A549 (cell line): ENCODE measurements at regions not wholly inside any gene's neighbourhood (a gene's known extent, or its start where the extent isn't known, plus 50 kb on each side); places are given as distances from the start of the nearest gene placed in this dataset.

Source experiments
- ATAC-seq, 2 experiments: fragments of 200-7000 bp in 1 of 2; fragments of >200 bp in 1 of 2; cut with Nextera tagmentation in 1 of 2; cut with Tn5 transposase in 1 of 2; 3 replicates each; pipeline versions ENCODE4 v1.8.0 to v1.9.1; 2018 to 2020; ENCODE audit warnings: mild to moderate bottlenecking in 1 of 2, moderate library complexity in 1 of 2
- CTCF ChIA-PET: fragments of 300-600 bp; sonication (Branson Sonifier 250); formaldehyde crosslinking; extraction: SDS; loops from one replicate; lab custom pipeline; 2021; ENCODE audit warnings: antibody characterized with exemption, inconsistent platforms; lab: Yijun Ruan, JAX
- POLR2A ChIA-PET: fragments of 350-600 bp; formaldehyde crosslinking; extraction: SDS; loops from one replicate; lab custom pipeline; 2021; ENCODE audit warnings: antibody characterized with exemption, inconsistent platforms; lab: Yijun Ruan, JAX
- DNase-seq, 2 experiments: peaks; one replicate each; pipeline versions ENCODE4 v3.0.0 to v3.0.0-alpha.2; 2011 to 2016; ENCODE audit warnings: low read depth in 1 of 2, low spot score in 1 of 2
- FAIRE-seq: peaks from 2 replicates; lab custom pipeline; 2011; peaks lifted over from hg19 to GRCh38; lab: Jason Lieb, UNC
- H3K27ac ChIP-seq, 2 experiments: fragments of >200 bp; sonication (Bioruptor Twin); formaldehyde crosslinking; 3 replicates each; pipeline ENCODE4 v1.5.1; 2016 to 2017
- H3K4me1 ChIP-seq: fragments of >200 bp; sonication (Bioruptor Twin); formaldehyde crosslinking; 3 replicates; pipeline ENCODE4 v1.6.1; 2016
- H3K4me2 ChIP-seq: fragments of >200 bp; sonication (Bioruptor Twin); formaldehyde crosslinking; 3 replicates; pipeline ENCODE4 v1.6.1; 2016
- H3K4me3 ChIP-seq: fragments of >200 bp; sonication (Bioruptor Twin); formaldehyde crosslinking; 3 replicates; pipeline ENCODE4 v1.5.1; 2016
- H3K9me3 ChIP-seq: fragments of >200 bp; sonication (Bioruptor Twin); formaldehyde crosslinking; 3 replicates; pipeline ENCODE4 v1.6.1; 2016
- BHLHE40 ChIP-seq: IDR thresholded peaks from 2 replicates; pipeline ENCODE4 v1.6.1; 2012; ENCODE audit warnings: low read depth, low read length, inconsistent platforms
- CBX8 ChIP-seq: fragments of 200-600 bp; sonication (generic); IDR thresholded peaks from 2 replicates; pipeline ENCODE4 v1.6.1; 2016
- CEBPB ChIP-seq, 2 experiments: fragments of >200 bp in 1 of 2; sonication (Bioruptor Twin) in 1 of 2; formaldehyde crosslinking in 1 of 2; IDR thresholded peaks; 2 replicates each; pipeline ENCODE4 v1.6.1; 2012 to 2016
- CTCF ChIP-seq: fragments of >200 bp; sonication (Bioruptor Twin); formaldehyde crosslinking; IDR thresholded peaks from 3 replicates; pipeline ENCODE4 v1.5.1; 2016
- EHF ChIP-seq: fragments of 250-450 bp; sonication (Bioruptor Pico); IDR thresholded peaks from 2 replicates; pipeline ENCODE4 v1.5.0; 2020; ENCODE audit warnings: mild to moderate bottlenecking
- EHMT2 ChIP-seq: fragments of 200-600 bp; sonication (generic); IDR thresholded peaks from 2 replicates; pipeline ENCODE4 v1.6.1; 2016; ENCODE audit warnings: antibody characterized with exemption, low read depth, mild to moderate bottlenecking, moderate library complexity
- EP300 ChIP-seq, 2 experiments: fragments of >200 bp; sonication (Bioruptor Twin); formaldehyde crosslinking; IDR thresholded peaks; 2 replicates in 1 of 2; 3 replicates in 1 of 2; pipeline ENCODE4 v1.6.1; 2016 to 2017
- ESRRA ChIP-seq: fragments of 150-350 bp; IDR thresholded peaks from 2 replicates; pipeline ENCODE4 v1.6.1; 2014; ENCODE audit warnings: mild to moderate bottlenecking, low read length, borderline replicate concordance
- GATA3 ChIP-seq: IDR thresholded peaks from 2 replicates; pipeline ENCODE4 v1.6.1; 2012; ENCODE audit warnings: borderline replicate concordance
- HES2 ChIP-seq: fragments of >200 bp; sonication (Bioruptor Twin); formaldehyde crosslinking; IDR thresholded peaks from 2 replicates; pipeline ENCODE4 v1.6.1; 2016
- HEYL ChIP-seq: fragments of 250-450 bp; sonication (Bioruptor Pico); IDR thresholded peaks from 2 replicates; pipeline ENCODE4 v1.8.0; 2021; ENCODE audit warnings: mild to moderate bottlenecking, moderate library complexity
- HOXB13 ChIP-seq: fragments of 250-450 bp; sonication (Bioruptor Pico); IDR thresholded peaks from 2 replicates; pipeline ENCODE4 v1.5.0; 2020; ENCODE audit warnings: low read depth, mild to moderate bottlenecking, moderate library complexity
- HOXB5 ChIP-seq: fragments of 250-450 bp; sonication (Bioruptor Pico); IDR thresholded peaks from 2 replicates; pipeline ENCODE4 v1.5.0; 2020; ENCODE audit warnings: mild to moderate bottlenecking, moderate library complexity
- JUNB ChIP-seq: fragments of >200 bp; sonication (Bioruptor Twin); formaldehyde crosslinking; IDR thresholded peaks from 2 replicates; pipeline ENCODE4 v1.6.1; 2016
- KDM5A ChIP-seq: fragments of 200-600 bp; sonication (generic); IDR thresholded peaks from 2 replicates; pipeline ENCODE4 v1.6.1; 2016; ENCODE audit warnings: antibody characterized with exemption, mild to moderate bottlenecking
- PHF8 ChIP-seq: fragments of 200-600 bp; sonication (generic); IDR thresholded peaks from 2 replicates; pipeline ENCODE4 v1.6.1; 2016; ENCODE audit warnings: low read depth, mild to moderate bottlenecking, antibody characterized with exemption, moderate library complexity, borderline replicate concordance
- POLR2AphosphoS2 ChIP-seq: conservative IDR thresholded peaks from 2 replicates; pipeline ENCODE4 v1.6.1; 2012; ENCODE audit warnings: low read length, improper control_type of control experiment, inconsistent platforms
- RCOR1 ChIP-seq: fragments of 150-350 bp; IDR thresholded peaks from 2 replicates; pipeline ENCODE4 v1.6.1; 2014; ENCODE audit warnings: antibody characterized with exemption, low read length, low read depth
- RNF2 ChIP-seq: fragments of 200-600 bp; sonication (generic); IDR thresholded peaks from 2 replicates; pipeline ENCODE4 v1.6.1; 2016; ENCODE audit warnings: low read depth, mild to moderate bottlenecking, antibody characterized with exemption, moderate library complexity, borderline replicate concordance
- TFCP2L1 ChIP-seq: fragments of 250-450 bp; sonication (Bioruptor Pico); IDR thresholded peaks from 2 replicates; pipeline ENCODE4 v1.5.0; 2021; ENCODE audit warnings: mild to moderate bottlenecking
- ZFP36 ChIP-seq: fragments of 450-650 bp; IDR thresholded peaks from 2 replicates; pipeline ENCODE4 v1.6.1; 2014; ENCODE audit warnings: borderline replicate concordance; ENCODE audit not compliant: partially characterized antibody
- ZNF302 ChIP-seq: fragments of 250-450 bp; sonication (Bioruptor Pico); IDR thresholded peaks from 2 replicates; pipeline ENCODE4 v1.9.0; 2021; ENCODE audit warnings: inconsistent platforms, mild to moderate bottlenecking, moderate library complexity
- WGBS: methylation state at CpG from one replicate; pipeline ENCODE4 v1.1.6; 2017; ENCODE audit errors: missing lambda C conversion rate; 5-methylcytosine and 5-hydroxymethylcytosine counted together
- TF ChIP-seq, protein P1 (sequence below): fragments of >200 bp; sonication (Bioruptor Twin); formaldehyde crosslinking; IDR thresholded peaks from 3 replicates; pipeline ENCODE4 v1.6.1; 2016
- TF ChIP-seq, protein P2 (sequence below): fragments of 150-350 bp; IDR thresholded peaks from 2 replicates; pipeline ENCODE4 v1.6.1; 2014; ENCODE audit warnings: low read depth, mild to moderate bottlenecking, low read length

- H3K4me3 ChIP-seq: no peak overlapping the region
- H3K4me1 ChIP-seq: no peaks in the 10 kb centered on the region
- CTCF ChIA-PET: no interaction called here
- no peak for FAIRE-seq
- WGBS: 79% methylated on average over 2 of the region's 2 CpGs
- no peak overlapping the region for H3K4me2 ChIP-seq
- H3K9me3 ChIP-seq: no peaks in the 10 kb centered on the region
- TF ChIP-seq ZFP36 (no peak), HOXB13 (no peak), ESRRA (no peak), EHF (CRISPR knock-in tag) (no peak), JUNB (no peak), EHMT2 (no peak), PHF8 (no peak), ZNF302 (CRISPR knock-in tag) (no peak), GATA3 (no peak), CBX8 (no peak), KDM5A (no peak), CEBPB (IDR thresholded peaks at IDR 0.05) (no peak), RNF2 (no peak), TFCP2L1 (CRISPR knock-in tag) (no peak), HES2 (no peak), CTCF (no peak), POLR2AphosphoS2 (no peak)
- TF ChIP-seq, protein P1, sequence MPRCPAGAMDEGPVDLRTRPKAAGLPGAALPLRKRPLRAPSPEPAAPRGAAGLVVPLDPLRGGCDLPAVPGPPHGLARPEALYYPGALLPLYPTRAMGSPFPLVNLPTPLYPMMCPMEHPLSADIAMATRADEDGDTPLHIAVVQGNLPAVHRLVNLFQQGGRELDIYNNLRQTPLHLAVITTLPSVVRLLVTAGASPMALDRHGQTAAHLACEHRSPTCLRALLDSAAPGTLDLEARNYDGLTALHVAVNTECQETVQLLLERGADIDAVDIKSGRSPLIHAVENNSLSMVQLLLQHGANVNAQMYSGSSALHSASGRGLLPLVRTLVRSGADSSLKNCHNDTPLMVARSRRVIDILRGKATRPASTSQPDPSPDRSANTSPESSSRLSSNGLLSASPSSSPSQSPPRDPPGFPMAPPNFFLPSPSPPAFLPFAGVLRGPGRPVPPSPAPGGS: no peak
- TF ChIP-seq, protein P2, sequence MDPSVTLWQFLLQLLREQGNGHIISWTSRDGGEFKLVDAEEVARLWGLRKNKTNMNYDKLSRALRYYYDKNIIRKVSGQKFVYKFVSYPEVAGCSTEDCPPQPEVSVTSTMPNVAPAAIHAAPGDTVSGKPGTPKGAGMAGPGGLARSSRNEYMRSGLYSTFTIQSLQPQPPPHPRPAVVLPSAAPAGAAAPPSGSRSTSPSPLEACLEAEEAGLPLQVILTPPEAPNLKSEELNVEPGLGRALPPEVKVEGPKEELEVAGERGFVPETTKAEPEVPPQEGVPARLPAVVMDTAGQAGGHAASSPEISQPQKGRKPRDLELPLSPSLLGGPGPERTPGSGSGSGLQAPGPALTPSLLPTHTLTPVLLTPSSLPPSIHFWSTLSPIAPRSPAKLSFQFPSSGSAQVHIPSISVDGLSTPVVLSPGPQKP: no peak
- ATAC-seq: no peak
- H3K27ac ChIP-seq: no peak overlapping the region
- POLR2A ChIA-PET: no interaction called here
- DNase-seq: no peak
These were observed 656.8 kb downstream of the SLITRK6 start for GRCh38 chr13:85142351-85142927.

GRCh38 chr13:85141401-85141800, 657.8 kb downstream of the SLITRK6 start:
- H3K27ac ChIP-seq: no peak overlapping the region
- 74% methylated on average over 2 of the region's 2 CpGs for WGBS
- no peaks in the 10 kb centered on the region for H3K9me3 ChIP-seq
- ChIA-PET POLR2A (no interaction called here), CTCF (no interaction called here)
- no peak for FAIRE-seq
- no peak for DNase-seq
- ATAC-seq: no peak
- no peaks in the 10 kb centered on the region for H3K4me1 ChIP-seq
- TF ChIP-seq RCOR1 (no peak), HOXB5 (CRISPR knock-in tag) (no peak), BHLHE40 (no peak), EP300 (IDR thresholded peaks at IDR 0.05) (no peak), HEYL (CRISPR knock-in tag) (no peak)
- TF ChIP-seq, protein P2: no peak
- no peak overlapping the region for H3K4me2 ChIP-seq
- no peak overlapping the region for H3K4me3 ChIP-seq
